ENCODE measurements at regions not wholly inside any gene's neighbourhood (a gene's known extent, or its start where the extent isn't known, plus 50 kb on each side); places are given as distances from the start of the nearest gene placed in this dataset.
"Not testable (repeated sequence)": the region's sequence is repeated elsewhere in the genome, so short reads cannot be mapped to it uniquely, and the experiment has no call there.

DNA sequence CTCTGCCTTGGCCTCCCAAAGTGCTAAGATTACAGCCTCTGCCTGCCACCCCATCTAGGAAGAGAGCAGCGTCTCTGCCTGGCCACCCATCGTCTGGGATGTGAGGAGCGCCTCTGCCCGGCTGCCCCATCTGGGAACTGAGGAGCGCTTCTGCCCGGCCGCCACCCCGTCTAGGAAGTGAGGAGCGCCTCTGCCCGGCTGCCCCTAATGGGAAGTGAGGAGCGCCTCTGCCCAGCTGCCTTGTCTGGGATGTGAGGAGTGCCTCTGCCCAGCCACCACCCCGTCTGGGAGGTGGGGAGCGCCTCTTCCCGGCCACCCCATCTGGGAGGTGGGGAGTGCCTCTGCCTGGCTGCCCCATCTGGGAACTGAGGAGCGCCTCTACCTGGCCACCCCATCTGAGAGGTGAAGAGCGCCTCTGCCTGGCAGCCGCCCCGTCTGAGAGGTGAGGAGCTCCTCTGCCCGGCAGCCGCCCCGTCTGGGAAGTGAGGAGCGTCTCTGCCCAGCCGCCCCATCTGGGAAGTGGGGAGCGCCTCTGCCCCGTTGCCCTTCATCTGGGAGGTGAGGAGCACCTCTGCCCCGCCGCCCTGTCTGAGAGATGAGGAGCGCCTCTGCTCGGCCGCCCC is 481.0 kb upstream of the GNPDA2 start:
- not testable (repeated sequence) for H3K27ac ChIP-seq (ENCODE audit: low read length); H3K36me3 ChIP-seq (ENCODE audit: control insufficient read depth, insufficient read depth, low read length); H3K4me3 ChIP-seq (ENCODE audit: low read length); DNase-seq; H3K27me3 ChIP-seq (ENCODE audit: control insufficient read depth, insufficient read depth, low read length); H3K4me1 ChIP-seq (ENCODE audit: control insufficient read depth, insufficient read depth, low read length)
- H3K9me3 ChIP-seq (ENCODE audit: control insufficient read depth, low read depth, low read length): peaks cover 21% of the 10 kb centered on the region
- no CpG with 5 or more reads among the region's 30 CpGs for WGBS (ENCODE audit: insufficient coverage, low lambda C conversion rate)

DNA sequence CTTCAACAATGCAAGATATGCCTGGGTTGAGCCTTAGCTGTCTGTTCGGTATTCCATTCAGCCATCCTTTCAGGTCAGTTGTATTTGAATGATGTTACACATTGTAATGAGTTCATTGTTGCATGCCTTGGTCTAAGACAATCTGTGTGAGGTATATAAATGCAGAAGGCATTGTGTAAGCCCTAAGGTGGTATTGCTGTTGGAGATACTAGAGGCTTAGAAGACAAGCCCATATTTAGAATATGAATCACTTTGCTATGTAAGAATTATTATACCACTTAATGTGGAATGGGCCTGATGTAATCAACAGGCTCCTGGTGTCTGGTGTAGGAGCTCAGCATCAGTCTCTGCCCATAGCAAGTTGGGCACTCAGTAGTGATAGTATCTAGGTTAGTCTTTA is 473.4 kb upstream of the GNPDA2 start:
- Histone ChIP-seq H3K27ac (ENCODE audit: low read length) (no peak overlapping the region), H3K9me3 (ENCODE audit: control insufficient read depth, low read depth, low read length) (no peaks in the 10 kb centered on the region), H3K4me1 (ENCODE audit: control insufficient read depth, insufficient read depth, low read length) (no peaks in the 10 kb centered on the region), H3K36me3 (ENCODE audit: control insufficient read depth, insufficient read depth, low read length) (no peaks in the 10 kb centered on the region), H3K27me3 (ENCODE audit: control insufficient read depth, insufficient read depth, low read length) (no peaks in the 10 kb centered on the region), H3K4me3 (ENCODE audit: low read length) (no peak overlapping the region)
- WGBS (ENCODE audit: insufficient coverage, low lambda C conversion rate): no CpG with 5 or more reads among the region's 1 CpG
- DNase-seq: no peak

DNA sequence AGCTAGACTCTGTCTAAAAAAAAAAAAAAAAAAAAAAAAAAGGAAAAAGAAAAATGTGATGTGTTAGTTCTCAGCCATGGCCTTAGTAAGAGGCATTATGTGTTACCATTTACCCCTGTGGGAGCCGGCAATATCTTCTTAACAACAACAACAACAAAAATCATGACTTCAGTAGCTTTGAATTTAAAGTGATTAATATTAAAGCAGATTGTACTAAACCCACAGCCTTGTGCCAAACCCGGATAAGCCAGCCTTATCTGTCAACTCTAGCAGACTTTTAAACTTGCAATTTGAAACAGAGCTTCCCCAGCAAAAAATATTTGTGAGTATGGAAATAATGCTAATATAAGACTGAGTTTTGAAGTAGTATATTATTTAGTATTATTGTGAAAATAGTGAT is 462.1 kb upstream of the GNPDA2 start:
- Histone ChIP-seq H3K9me3 (ENCODE audit: control insufficient read depth, low read depth, low read length) (no peaks in the 10 kb centered on the region), H3K4me3 (ENCODE audit: low read length) (no peak overlapping the region), H3K36me3 (ENCODE audit: control insufficient read depth, insufficient read depth, low read length) (no peaks in the 10 kb centered on the region), H3K27ac (ENCODE audit: low read length) (no peak overlapping the region), H3K27me3 (ENCODE audit: control insufficient read depth, insufficient read depth, low read length) (no peaks in the 10 kb centered on the region), H3K4me1 (ENCODE audit: control insufficient read depth, insufficient read depth, low read length) (no peaks in the 10 kb centered on the region)
- DNase-seq: no peak
- whole genome bisulfite sequencing (ENCODE audit: insufficient coverage, low lambda C conversion rate): 100% methylated on average over 1 of the region's 2 CpGs

DNA sequence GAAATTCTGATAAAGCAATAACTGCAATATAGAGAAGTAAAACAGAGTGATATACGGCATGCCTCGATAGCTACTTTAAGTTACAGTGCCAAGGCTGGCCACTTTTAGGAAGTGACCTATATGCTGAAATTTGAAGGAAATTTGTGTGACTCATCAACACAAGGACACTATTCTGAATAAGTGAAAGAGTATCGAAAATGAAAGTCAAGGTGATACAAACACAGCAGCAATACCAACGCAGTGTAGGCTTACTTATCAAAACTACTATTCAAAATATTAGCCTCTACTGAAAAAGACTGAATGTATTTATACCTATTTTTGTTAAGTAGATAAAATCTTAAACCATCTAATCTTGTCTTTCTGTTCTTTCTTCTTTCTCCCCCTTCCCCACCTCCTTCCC is 459.9 kb upstream of the GNPDA2 start:
- Histone ChIP-seq H3K27me3 (ENCODE audit: control insufficient read depth, insufficient read depth, low read length) (no peaks in the 10 kb centered on the region), H3K27ac (ENCODE audit: low read length) (no peak overlapping the region), H3K36me3 (ENCODE audit: control insufficient read depth, insufficient read depth, low read length) (no peaks in the 10 kb centered on the region), H3K4me3 (ENCODE audit: low read length) (no peak overlapping the region), H3K4me1 (ENCODE audit: control insufficient read depth, insufficient read depth, low read length) (no peaks in the 10 kb centered on the region), H3K9me3 (ENCODE audit: control insufficient read depth, low read depth, low read length) (no peaks in the 10 kb centered on the region)
- WGBS (ENCODE audit: insufficient coverage, low lambda C conversion rate): 95% methylated on average over 3 of the region's 4 CpGs
- no peak for DNase-seq

DNA sequence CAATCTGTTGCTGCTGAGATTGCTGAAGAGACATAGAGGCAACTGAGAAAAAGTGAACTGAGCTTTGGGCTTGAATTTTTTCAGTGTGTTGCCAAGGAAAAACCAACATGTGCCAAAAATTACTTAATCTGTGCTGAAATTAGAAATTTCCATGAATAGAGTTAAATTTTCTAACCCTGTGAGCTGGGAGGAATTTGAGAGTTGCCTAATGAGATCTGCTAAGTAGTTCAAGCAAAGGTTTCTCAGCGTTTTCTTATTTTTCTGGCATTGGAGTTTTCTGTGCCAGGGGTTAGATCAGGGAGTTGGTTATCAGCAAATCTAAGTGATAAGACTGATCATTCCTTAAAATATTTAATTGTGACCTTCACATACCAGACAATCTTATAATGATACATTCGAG is 457.5 kb upstream of the GNPDA2 start:
- 76% methylated on average over 2 of the region's 2 CpGs for WGBS (ENCODE audit: insufficient coverage, low lambda C conversion rate)
- DNase-seq: no peak
- Histone ChIP-seq H3K27me3 (ENCODE audit: control insufficient read depth, insufficient read depth, low read length) (no peaks in the 10 kb centered on the region), H3K27ac (ENCODE audit: low read length) (no peak overlapping the region), H3K4me1 (ENCODE audit: control insufficient read depth, insufficient read depth, low read length) (no peaks in the 10 kb centered on the region), H3K36me3 (ENCODE audit: control insufficient read depth, insufficient read depth, low read length) (no peaks in the 10 kb centered on the region), H3K9me3 (ENCODE audit: control insufficient read depth, low read depth, low read length) (no peaks in the 10 kb centered on the region), H3K4me3 (ENCODE audit: low read length) (no peak overlapping the region)

DNA sequence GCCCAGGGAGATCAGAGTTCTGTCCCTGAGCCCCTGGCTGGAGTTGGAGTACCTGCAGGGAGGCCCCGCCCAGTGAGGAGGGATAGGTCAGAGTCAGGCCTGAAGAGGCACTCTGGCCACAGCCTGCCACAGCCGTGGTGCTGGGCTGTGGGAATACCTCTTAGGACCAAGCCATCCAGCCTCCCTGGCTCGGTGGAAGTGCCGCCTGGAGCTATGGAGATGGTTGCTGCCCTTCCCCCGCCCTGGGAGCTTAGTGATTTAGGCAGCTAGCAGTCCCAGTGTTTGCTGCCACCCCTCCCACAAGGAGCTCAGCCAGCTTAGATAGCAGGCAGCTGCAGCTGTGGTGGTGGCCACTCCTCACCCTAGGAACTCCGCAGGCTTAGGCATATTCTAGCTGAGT is 446.3 kb upstream of the GNPDA2 start:
- no CpG with 5 or more reads among the region's 6 CpGs for WGBS (ENCODE audit: insufficient coverage, low lambda C conversion rate)
- Histone ChIP-seq H3K27me3 (ENCODE audit: control insufficient read depth, insufficient read depth, low read length) (no peaks in the 10 kb centered on the region), H3K4me1 (ENCODE audit: control insufficient read depth, insufficient read depth, low read length) (no peaks in the 10 kb centered on the region), H3K27ac (ENCODE audit: low read length) (no peak overlapping the region), H3K9me3 (ENCODE audit: control insufficient read depth, low read depth, low read length) (peaks cover 2% of the 10 kb centered on the region), H3K36me3 (ENCODE audit: control insufficient read depth, insufficient read depth, low read length) (no peaks in the 10 kb centered on the region), H3K4me3 (ENCODE audit: low read length) (no peak overlapping the region)
- no peak for DNase-seq

DNA sequence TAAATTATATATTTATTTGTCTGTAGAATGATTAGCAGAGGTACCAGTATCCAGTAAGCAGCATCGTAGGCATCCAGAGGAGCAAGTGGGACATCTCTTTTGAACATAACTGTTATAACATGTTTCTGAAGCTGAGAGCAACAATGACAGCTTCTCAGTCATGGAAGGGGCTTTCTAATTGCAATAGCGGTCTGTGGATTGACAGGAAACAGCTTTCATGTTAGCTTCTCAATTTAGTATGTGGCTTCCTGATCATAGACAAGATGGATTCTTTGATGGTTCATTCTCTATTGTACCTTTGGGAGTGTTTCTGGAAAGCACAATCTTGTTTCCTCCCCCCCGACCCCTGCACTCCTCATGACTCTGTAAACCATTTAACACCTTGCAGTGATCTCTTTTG is 434.6 kb upstream of the GNPDA2 start:
- no CpG with 5 or more reads among the region's 3 CpGs for WGBS (ENCODE audit: insufficient coverage, low lambda C conversion rate)
- no peaks in the 10 kb centered on the region for H3K4me1 ChIP-seq (ENCODE audit: control insufficient read depth, insufficient read depth, low read length)
- no peaks in the 10 kb centered on the region for H3K27me3 ChIP-seq (ENCODE audit: control insufficient read depth, insufficient read depth, low read length)
- H3K9me3 ChIP-seq (ENCODE audit: control insufficient read depth, low read depth, low read length): no peaks in the 10 kb centered on the region
- no peaks in the 10 kb centered on the region for H3K36me3 ChIP-seq (ENCODE audit: control insufficient read depth, insufficient read depth, low read length)
- no peak for DNase-seq
- no peak overlapping the region for H3K27ac ChIP-seq (ENCODE audit: low read length)
- no peak overlapping the region for H3K4me3 ChIP-seq (ENCODE audit: low read length)

DNA sequence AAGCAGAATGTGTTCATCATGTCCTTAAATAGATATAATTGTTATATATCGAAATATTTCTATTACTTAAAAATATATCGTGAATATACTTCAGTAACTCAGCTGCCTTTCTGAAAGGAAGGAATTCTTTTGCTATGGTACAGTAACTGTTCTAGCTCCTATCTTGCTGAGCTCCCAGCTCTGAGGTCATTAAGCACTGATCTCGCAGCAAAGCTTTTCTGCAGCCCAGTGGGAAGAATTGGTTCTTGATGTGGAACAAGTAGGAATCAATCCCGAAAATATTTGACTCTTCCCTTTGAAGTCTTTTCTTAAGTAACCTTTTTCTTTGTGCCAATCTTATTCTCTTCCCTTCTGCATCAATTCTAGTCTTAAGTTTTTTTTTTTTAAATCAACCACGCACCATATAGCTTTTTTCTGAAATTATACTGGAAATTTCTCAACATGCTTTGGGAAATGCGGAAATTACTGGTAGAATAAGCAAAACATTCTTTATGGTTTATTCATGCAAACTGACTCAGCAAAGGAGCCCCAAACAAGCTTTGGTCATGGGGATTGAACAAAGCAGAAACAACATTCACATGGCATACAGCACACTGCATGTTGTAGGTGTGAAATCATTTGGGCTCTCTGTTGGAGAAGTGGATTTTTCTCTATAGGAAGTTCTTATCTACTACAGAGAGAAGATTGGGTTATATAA is 428.9 kb upstream of the GNPDA2 start:
- no peak overlapping the region for H3K4me3 ChIP-seq (ENCODE audit: low read length)
- no peak for DNase-seq
- H3K27me3 ChIP-seq (ENCODE audit: control insufficient read depth, insufficient read depth, low read length): no peaks in the 10 kb centered on the region
- no peaks in the 10 kb centered on the region for H3K4me1 ChIP-seq (ENCODE audit: control insufficient read depth, insufficient read depth, low read length)
- no peaks in the 10 kb centered on the region for H3K36me3 ChIP-seq (ENCODE audit: control insufficient read depth, insufficient read depth, low read length)
- no peak overlapping the region for H3K27ac ChIP-seq (ENCODE audit: low read length)
- no peaks in the 10 kb centered on the region for H3K9me3 ChIP-seq (ENCODE audit: control insufficient read depth, low read depth, low read length)
- 97% methylated on average over 3 of the region's 6 CpGs for WGBS (ENCODE audit: insufficient coverage, low lambda C conversion rate)

DNA sequence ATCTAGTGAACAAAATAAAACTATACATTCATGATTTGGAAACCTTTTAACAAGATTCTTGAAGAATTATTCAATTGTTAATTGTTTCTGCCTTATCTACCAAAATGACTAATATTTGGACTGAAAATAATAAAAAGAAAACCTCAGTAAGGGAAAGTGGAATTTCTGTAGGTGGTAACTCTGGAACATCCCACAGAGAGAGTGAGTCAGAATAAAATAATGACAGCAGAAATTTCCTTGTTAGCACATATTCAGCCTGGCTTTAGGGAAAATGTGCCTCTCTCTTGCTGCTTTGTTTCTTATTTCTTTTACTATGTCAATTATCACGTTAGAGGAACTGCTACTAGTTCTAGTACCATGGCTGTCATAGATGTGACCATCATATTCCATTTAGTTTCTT is 421.5 kb upstream of the GNPDA2 start:
- Histone ChIP-seq H3K27me3 (ENCODE audit: control insufficient read depth, insufficient read depth, low read length) (no peaks in the 10 kb centered on the region), H3K9me3 (ENCODE audit: control insufficient read depth, low read depth, low read length) (no peaks in the 10 kb centered on the region), H3K36me3 (ENCODE audit: control insufficient read depth, insufficient read depth, low read length) (no peaks in the 10 kb centered on the region), H3K4me3 (ENCODE audit: low read length) (no peak overlapping the region), H3K27ac (ENCODE audit: low read length) (no peak overlapping the region), H3K4me1 (ENCODE audit: control insufficient read depth, insufficient read depth, low read length) (no peaks in the 10 kb centered on the region)
- WGBS (ENCODE audit: insufficient coverage, low lambda C conversion rate): 50% methylated on average over 1 of the region's 1 CpG
- DNase-seq: no peak

DNA sequence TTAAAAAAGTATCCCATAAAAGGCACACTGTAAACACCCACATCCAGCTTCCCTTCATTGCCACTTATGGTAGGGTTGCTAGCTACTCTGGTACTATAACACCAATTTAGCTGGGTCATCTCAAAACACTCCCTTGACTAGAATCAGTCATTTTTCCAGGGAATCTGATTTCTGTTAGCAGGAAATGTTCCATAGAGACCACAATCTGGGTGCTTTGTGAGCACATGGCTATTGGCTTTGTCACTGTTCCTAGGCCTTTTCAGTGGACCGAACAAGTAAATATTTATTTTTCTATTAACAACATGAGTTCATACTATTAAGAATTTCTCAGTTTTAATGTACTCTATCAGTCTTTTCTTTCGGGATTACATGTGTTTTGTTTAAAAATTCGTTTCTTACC is 404.7 kb upstream of the GNPDA2 start:
- Histone ChIP-seq H3K9me3 (ENCODE audit: control insufficient read depth, low read depth, low read length) (no peaks in the 10 kb centered on the region), H3K27me3 (ENCODE audit: control insufficient read depth, insufficient read depth, low read length) (no peaks in the 10 kb centered on the region), H3K4me1 (ENCODE audit: control insufficient read depth, insufficient read depth, low read length) (no peaks in the 10 kb centered on the region), H3K27ac (ENCODE audit: low read length) (no peak overlapping the region), H3K4me3 (ENCODE audit: low read length) (no peak overlapping the region), H3K36me3 (ENCODE audit: control insufficient read depth, insufficient read depth, low read length) (no peaks in the 10 kb centered on the region)
- DNase-seq: no peak
- 84% methylated on average over 3 of the region's 3 CpGs for WGBS (ENCODE audit: insufficient coverage, low lambda C conversion rate)

DNA sequence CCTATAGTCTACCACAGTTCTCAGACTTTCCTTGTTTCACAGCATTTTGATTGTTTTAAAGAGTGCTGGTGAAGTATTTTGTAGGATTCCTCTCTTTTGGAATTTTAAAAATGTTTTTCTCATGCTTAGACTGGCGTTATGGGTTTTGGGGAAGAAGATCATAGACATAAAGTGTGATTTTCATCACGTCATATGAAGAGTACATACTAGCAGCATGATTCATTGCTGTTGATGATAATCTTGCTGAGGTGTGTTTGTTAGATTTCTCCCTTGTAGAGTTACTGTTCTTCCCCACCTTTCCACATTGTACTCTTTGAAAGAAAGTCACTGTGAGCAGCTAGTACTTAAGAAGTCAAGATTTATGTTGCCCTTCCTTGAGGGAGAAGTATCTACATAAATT is 396.1 kb upstream of the GNPDA2 start:
- H3K27ac ChIP-seq (ENCODE audit: low read length): no peak overlapping the region
- H3K36me3 ChIP-seq (ENCODE audit: control insufficient read depth, insufficient read depth, low read length): no peaks in the 10 kb centered on the region
- H3K4me1 ChIP-seq (ENCODE audit: control insufficient read depth, insufficient read depth, low read length): no peaks in the 10 kb centered on the region
- DNase-seq: no peak
- no peaks in the 10 kb centered on the region for H3K9me3 ChIP-seq (ENCODE audit: control insufficient read depth, low read depth, low read length)
- no peaks in the 10 kb centered on the region for H3K27me3 ChIP-seq (ENCODE audit: control insufficient read depth, insufficient read depth, low read length)
- WGBS (ENCODE audit: insufficient coverage, low lambda C conversion rate): 100% methylated on average over 1 of the region's 2 CpGs
- H3K4me3 ChIP-seq (ENCODE audit: low read length): no peak overlapping the region

All from large intestine (tissue), 3 donors.